Stimulated activated CD4-positive, alpha-beta T cell treated with anti-CD3 and anti-CD28 coated beads, Interleukin-4, amount 100 ng/mL, for 24 hours (primary cell): ENCODE measurements at regions not wholly inside any gene's neighbourhood (a gene's known extent, or its start where the extent isn't known, plus 50 kb on each side); places are given as distances from the start of the nearest gene placed in this dataset.

ENCODE experiments used
- DNase-seq: peaks from one replicate; pipeline ENCODE4 v3.0.0-alpha.2; 2020

- DNase-seq = no peak
Measured at GRCh38 chr2:6496376-6496775, 369.3 kb downstream of the CMPK2 start.

GRCh38 chr2:6497048-6497447, 368.7 kb downstream of the CMPK2 start:
- no peak for DNase-seq

GRCh38 chr2:6498841-6499240, 366.9 kb downstream of the CMPK2 start:
- DNase-seq = no peak

GRCh38 chr2:6499691-6500090, 366.0 kb downstream of the CMPK2 start:
- DNase-seq = no peak

GRCh38 chr2:6506361-6506794, 359.3 kb downstream of the CMPK2 start:
- no peak for DNase-seq

GRCh38 chr2:6506859-6507258, 358.8 kb downstream of the CMPK2 start:
- DNase-seq = no peak

- no peak for DNase-seq
Measured at GRCh38 chr2:6510532-6510931, 355.2 kb downstream of the CMPK2 start.

- no peak for DNase-seq
Measured at GRCh38 chr2:6512589-6512988, 353.1 kb downstream of the CMPK2 start.

GRCh38 chr2:6516674-6517073, 349.0 kb downstream of the CMPK2 start:
- DNase-seq = no peak

GRCh38 chr2:6518361-6518760, 347.3 kb downstream of the CMPK2 start:
- DNase-seq = no peak

GRCh38 chr2:6523476-6523875, 342.2 kb downstream of the CMPK2 start:
- DNase-seq = no peak

GRCh38 chr2:6524691-6525474, 340.8 kb downstream of the CMPK2 start:
- no peak for DNase-seq

GRCh38 chr2:6525475-6525964, 340.2 kb downstream of the CMPK2 start:
- DNase-seq = no peak

- no peak for DNase-seq
Measured at GRCh38 chr2:6526093-6526824, 339.4 kb downstream of the CMPK2 start.

GRCh38 chr2:6531304-6531703, 334.4 kb downstream of the CMPK2 start:
- DNase-seq = no peak

- no peak for DNase-seq
Measured at GRCh38 chr2:6535572-6535971, 330.1 kb downstream of the CMPK2 start.

GRCh38 chr2:6538607-6539006, 327.1 kb downstream of the CMPK2 start:
- DNase-seq = no peak

GRCh38 chr2:6545336-6545735, 320.4 kb downstream of the CMPK2 start:
- DNase-seq = no peak

- no peak for DNase-seq
Measured at GRCh38 chr2:6545795-6546194, 319.9 kb downstream of the CMPK2 start.

GRCh38 chr2:6554466-6554865, 311.2 kb downstream of the CMPK2 start:
- DNase-seq = no peak

- DNase-seq = no peak
Measured at GRCh38 chr2:6556755-6557154, 309.0 kb downstream of the CMPK2 start.

GRCh38 chr2:6557737-6558136, 308.0 kb downstream of the CMPK2 start:
- DNase-seq = no peak

GRCh38 chr2:6562771-6563170, 302.9 kb downstream of the CMPK2 start:
- no peak for DNase-seq

- no peak for DNase-seq
Measured at GRCh38 chr2:6564326-6564725, 301.4 kb downstream of the CMPK2 start.
